MV-4-11 (cell line): ENCODE measurements at regions not wholly inside any gene's neighbourhood (a gene's known extent, or its start where the extent isn't known, plus 50 kb on each side); places are given as distances from the start of the nearest gene placed in this dataset.
A peak's percentile ranks its signal among the peaks of the same experiment; 100 is the strongest.

Experiments used
- DNase-seq: peaks from one replicate; lab custom pipeline; 2025; lab: John Stamatoyannopoulos, UW

DNA sequence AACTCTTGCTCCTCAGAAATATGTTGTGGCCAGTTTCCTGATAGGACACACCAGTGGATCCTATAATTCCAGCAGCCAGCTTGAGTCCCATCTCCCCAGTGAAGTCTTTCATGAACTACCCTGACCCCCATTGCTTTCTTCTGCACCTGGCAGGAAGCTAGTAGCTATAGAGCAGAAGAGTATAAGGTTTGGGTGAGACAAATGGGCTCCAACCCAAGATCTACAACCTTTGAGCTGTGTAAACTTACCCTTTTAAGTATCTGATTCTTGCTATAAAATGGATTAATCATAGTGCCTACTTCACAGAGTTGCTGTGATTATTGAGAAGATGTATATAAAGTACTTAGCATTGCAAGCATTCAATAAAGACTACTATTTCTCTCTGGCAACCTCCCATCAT is 396.9 kb upstream of the CADM1 start:
- DNase-seq: no peak

DNA sequence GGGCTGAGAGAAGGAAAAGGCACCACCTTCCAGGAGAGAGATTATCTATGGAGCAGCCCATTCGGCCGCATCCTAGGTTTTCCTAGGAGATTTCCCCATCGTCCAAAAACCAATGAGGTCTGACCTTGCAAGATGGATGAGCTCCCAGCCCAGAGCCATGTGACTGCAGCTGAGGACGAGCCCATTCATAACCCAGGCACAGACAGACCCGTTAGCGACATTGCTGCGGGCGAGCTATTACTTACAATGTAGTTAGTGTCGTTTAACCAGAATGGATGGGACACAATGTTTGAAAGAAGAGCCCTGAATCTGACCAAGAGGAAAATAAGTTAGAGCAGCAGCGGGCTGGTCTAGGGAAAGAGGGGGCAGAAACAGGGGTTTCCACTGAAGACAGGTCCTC is 395.9 kb upstream of the CADM1 start:
- no peak for DNase-seq

DNA sequence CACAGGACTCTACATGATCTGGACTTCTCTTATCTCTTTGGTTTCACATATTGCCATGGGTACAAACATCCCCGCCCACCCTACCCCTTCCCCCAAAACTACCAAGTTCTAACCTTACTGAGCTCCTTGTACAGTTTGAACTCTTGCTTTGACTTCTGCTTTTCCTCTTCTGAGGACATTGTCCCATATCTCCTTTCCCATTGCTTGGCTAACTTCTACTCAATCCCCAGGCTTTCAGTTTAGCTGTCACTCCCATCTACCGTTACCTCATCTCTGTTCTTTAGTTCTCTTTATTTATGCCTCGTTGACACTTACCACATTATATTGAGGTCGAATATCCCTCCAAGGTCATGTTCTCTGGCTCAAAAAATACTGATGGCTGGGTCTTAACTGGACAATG is 393.5 kb upstream of the CADM1 start:
- peak; percentile 91 for DNase-seq

DNA sequence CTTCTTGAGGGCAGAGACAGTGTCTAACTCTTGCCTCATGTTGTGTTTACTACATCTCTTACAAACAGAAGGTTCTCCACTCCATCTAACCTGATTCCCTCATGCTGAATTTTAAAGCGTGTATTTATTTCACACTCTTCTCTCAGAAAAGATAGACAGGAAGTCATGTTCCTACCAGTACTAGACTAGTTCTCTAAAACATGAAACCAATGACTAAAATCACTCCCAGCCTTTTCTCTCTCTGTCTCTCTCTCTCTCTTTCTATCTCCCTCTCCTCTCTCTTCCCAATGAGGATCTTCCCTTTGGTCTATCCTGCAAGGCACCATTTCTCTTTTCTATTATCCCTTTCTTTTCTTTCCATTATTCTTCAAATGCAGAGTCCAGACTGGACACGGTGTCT is 391.9 kb upstream of the CADM1 start:
- peak; percentile 10 for DNase-seq

DNA sequence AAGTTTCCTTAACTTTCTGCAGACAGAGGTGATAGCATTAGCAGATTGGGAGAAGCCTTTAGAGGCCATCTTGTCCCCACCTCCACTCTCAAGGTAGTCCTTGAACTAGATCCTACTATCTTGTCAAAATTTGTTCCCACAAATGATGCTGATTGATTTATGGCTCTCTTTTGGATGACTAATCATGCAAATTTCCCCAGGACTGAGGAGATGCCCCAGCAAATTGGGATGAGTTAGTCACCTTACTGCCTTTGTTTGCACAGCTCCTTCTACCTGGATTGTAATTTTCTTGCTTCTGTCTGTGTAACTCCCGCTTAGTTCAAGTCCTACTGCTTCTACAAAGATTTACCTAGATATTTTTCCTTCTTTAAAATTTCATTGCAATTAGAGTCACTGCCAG is 391.4 kb upstream of the CADM1 start:
- DNase-seq: no peak

DNA sequence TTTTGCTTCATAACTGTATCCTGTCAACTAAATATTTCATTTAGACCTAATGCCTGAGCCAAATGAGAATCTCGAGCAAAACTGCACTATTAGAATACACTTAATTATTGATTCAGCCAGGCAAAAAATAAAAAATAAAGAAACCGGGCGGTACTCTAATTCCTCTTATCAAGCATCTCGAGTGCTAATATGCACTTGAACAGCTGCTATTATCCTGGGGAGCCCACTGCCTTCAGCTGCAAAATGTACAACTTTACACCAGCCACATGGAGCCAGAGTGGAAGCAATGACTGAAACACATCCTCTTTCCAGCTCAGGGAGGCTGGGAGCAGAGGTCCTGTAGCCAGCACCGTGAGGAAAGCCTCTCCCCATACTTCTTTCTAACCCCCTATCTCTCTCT is 390.0 kb upstream of the CADM1 start:
- no peak for DNase-seq

DNA sequence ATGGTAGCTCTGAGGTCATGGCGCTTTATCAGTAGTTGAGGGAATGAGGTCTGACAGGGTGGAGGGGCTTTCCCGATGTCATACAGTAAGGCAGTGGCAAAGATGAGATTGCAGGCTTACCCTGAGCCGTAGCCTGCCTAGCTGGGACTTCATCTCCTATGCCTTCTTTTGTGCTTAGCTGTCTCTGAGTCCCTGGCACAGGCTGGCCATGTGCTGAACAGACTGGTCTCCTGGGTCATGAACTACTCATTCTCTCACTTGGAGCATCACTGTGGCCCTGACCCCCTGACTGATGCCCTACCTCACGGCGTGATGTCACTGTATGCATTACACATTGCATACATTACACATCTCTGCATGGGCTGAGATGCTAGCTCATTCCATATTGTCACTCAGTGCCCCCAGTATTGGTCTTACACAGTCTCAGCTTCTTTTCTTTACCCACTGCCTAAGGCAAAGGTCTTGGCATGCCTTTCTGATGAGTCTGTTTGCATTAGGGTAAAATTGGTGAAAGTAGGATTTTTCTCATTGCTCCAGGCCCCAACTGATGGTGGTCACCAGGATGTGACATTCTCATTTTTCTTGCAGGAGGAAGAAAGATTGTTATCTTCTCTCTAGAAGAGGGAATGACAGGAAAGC is 389.4 kb upstream of the CADM1 start:
- no peak for DNase-seq

DNA sequence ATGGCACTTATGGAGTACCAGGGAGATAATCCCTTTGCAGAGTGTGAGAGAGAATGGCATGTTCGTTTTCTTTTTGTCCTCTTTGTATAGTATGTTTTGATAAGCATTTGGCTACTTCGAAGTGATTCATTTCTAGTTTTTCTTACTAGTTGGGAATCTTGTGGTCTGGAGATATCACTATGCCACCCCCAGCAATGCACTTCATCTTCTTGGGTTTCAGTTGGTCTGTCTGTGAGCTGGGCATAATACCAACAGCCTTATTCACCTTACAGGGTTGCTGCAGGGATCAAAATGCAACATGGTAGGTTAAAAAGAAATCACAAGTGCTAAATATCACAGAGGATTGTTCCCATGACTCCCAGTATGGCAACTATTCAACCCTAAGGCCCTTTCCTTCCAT is 387.8 kb upstream of the CADM1 start:
- no peak for DNase-seq

DNA sequence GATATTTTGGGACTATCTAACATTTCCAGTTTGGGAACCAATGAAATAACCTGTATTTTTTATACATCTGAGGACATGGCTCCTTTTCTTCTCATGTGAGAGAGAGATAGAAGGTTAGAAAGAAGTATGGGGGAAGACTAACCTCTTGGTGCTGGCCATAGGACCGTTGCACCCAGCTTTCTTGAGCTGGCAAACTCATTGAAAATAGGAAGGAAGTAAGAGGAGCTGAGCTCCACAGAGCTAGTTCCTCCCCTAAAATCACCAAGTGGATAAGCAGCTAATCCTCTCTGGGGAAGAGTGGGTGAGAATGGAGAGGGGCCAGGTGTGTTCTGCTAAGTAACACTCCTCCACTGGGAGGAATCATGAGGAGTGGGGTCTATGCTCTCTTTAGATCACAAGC is 387.4 kb upstream of the CADM1 start:
- DNase-seq: peak; percentile 57

DNA sequence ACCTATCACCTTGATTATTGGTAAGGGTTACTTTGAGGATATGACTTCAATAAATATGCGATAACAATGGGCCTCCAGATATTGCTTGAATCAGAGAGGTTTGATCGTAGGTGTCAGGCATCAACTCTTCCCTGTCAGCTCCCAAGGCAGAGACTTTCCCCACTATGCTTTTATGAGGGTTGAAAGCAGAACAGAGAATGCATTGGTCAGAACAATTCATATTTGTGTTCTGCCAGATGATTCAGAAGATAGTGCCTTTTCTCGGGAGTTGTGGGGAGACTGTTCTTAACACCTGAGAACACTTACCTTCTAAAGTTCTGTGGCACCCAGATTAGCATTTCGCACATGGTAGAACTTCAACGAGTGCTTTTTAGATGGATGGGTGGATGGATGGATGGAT is 386.3 kb upstream of the CADM1 start:
- DNase-seq: no peak

DNA sequence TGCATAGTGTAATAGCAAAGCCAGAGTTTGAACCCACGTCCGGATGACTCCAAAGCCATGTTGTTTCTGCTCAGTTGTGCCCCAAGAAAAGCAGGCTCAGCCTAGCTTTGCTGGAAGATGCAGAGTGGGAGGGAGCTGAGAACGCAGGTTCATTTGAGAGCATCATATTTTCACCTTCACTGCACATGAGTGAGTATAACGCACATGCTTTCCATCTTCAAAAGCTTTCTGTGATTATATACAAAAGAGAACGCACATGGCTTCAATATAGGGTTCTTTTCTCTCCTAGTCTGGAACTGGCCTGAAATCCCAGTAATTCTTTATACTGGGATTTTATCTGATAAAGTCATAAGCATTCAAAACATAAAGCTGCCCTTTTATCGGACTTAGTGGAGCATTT is 385.5 kb upstream of the CADM1 start:
- no peak for DNase-seq

DNA sequence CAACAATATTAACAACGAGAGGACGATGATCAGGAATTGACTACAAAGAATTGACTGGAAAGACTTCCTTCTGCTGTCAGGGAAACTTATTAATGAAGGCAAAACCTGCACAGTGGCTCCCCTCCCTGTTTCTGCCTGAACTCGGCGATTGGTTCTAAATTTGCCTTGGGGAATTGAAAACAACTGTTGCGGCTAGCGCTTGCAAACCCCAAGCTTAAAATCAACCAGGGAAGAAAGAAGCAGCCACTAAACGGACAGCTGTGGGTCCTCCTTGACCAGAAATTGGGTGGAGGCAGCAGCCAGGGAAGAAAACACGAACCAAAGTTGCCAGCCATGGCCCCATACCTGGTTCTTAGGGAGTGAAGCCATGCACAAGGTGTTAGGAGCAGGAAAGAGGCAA is 383.5 kb upstream of the CADM1 start:
- peak; percentile 87 for DNase-seq

DNA sequence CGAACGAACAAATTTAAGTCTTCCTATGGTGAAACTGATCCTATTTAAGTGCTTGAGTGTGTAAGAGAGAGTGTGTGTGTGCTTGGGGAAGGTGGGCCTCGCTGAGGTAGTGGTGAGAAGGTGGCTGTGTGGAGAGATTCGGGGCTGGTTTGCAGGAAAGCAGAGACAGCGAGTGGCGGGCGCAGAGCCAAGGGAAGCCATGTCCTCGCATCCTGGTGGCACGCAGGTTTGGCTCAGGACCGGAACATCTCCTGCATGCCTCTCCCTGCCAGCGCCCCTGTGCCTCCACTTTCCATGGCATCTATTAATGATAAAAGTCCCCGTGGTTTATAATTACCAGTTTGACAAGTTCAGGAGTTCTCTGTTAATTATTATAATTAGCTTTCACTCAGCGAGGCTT is 383.1 kb upstream of the CADM1 start:
- DNase-seq: no peak

DNA sequence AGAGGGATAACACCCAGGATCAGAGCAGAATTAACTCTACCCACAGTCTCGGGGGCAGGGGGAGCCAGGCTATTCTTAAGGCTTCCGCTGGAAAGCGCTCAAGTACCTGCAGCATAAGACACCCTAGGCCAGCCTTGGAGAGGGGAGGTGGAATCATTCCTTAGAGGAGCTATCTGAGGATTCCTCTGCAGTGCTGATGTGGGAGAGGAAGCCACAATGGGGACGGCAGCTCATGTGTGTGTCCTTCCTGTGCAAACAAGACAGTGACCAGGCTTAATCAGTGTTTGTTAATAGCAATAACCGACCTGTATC is 382.2 kb upstream of the CADM1 start:
- no peak for DNase-seq

DNA sequence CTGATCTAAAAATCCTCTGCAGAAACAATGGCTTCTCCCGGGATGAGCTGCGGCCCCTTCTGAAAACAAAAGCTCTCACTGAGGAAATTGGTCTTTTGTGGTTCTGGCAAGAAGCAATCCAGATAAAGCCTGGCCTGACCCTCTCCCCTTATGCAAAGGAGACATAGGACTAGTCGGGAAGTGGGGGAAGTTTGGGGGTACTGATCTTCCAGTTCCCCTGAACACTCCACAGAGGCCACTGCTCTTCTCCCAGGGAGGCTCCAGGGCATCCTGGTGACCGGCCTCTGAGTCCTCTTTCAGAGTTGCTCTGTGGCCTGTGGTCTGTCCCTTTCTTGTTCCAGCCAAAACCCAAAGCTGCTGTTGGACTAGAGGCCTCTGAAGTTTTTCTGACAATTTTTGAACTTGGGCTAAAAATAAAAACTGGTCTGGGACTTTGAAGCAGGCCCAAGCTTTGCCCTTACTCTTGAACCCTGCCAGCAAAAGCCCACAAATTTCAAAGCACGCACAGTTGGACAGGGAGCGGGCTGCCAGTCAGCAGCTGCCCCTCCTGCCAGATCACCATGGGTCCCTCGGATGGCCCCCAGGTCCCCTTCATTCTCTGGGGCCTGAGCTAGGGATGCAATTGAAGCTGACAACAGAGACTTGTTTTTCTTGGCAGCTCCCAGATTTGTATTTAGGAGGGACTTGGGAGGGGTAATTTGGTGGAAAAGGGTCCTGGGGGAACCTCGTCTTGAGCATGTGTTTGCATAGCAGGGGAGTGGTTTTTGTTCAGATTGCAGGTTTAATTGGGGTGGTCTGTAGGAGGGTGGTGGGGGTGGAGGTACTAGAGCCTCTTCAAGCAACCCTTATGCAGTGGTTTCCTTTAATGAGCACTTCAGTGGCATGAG is 381.6 kb upstream of the CADM1 start:
- no peak for DNase-seq

DNA sequence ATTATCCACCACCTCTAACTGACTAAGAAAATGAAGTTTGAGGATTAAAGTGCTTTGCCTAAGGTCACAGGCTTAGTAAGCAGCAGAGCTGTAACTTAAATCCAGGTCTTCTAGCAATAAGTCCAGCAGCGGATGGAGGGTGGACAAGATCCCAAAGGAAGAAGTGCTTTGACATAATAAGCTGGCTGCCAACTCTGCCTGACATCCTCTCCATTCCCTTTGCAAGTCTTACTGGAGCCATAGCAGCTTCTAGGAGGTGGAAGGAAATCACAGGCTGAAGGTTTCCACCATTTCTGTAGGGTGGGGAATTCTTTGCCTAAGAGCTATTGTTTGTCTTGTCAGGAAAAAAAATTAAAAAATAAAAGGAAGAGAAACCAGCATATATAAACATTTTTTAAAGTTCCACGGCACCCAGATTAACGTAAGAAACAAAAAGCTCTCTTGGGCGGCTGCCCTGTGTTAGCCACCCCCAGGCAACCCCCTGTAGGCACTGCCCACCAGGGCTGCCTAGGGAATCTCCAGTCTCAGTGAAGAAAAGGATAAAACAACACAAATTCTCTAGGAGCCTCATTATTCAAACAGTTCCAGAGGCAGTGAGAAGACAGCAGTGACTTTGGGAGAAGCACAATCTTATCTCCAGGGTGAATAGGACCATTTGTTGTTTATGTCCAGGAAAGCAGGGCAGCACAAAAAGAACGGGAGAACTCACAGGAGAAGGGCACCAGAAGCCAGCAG is 380.8 kb upstream of the CADM1 start:
- no peak for DNase-seq

DNA sequence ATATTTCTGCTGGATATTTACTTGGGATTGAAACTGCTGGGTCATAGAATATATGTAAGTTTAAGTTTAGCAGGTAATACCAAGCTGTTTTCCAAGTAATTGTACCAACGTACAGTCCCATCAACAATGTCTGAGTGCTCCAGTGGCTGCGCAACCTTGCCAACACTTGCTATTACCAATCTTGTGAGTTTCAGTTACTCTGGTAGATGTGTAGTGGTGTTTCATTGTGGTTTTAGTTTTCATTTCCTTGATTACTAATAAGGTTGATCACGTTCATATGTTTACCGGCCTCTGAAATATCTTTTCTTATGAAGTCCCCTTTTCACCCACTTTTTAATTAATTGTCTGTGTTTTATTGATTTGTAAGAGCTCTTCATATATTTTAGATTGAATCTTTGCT is 370.6 kb upstream of the CADM1 start:
- peak; percentile 36 for DNase-seq

DNA sequence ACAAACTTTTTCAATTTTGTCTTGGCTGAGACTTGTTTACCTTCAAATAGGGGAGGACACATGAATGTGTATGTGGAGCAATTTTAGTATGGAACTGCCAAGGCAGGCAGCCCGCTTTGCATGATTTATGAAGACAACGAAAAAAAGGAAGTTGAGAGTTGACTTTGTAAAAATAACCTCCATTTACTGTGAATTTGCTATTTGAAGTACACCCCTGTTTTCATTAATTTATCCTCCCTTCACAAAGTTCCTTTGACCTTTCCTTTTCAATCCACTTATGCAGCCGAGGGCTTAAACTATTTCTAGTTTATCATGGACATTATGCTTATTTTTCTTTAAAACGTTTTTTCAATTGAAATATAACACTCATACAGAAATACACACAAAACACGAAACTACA is 369.6 kb upstream of the CADM1 start:
- DNase-seq: peak; percentile 89

DNA sequence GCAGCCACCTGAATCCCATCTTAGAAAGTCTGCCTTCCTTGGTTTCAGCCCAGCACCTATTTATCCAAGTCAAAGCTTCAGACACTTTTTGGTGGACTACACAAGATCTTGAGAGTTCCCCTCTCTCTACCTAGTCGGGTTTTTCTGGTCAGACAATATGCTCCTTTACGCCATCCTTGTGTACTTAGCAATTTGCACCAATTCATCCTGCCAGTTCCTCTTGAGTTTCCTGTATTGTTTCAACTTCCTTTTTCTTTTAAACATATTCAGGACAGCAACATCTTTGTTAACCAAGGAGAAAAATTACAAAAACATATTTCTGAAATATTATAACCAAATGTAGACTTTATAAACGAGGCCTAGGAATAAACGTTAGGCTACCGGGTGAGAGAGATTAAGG is 368.2 kb upstream of the CADM1 start:
- peak; percentile 82 for DNase-seq

DNA sequence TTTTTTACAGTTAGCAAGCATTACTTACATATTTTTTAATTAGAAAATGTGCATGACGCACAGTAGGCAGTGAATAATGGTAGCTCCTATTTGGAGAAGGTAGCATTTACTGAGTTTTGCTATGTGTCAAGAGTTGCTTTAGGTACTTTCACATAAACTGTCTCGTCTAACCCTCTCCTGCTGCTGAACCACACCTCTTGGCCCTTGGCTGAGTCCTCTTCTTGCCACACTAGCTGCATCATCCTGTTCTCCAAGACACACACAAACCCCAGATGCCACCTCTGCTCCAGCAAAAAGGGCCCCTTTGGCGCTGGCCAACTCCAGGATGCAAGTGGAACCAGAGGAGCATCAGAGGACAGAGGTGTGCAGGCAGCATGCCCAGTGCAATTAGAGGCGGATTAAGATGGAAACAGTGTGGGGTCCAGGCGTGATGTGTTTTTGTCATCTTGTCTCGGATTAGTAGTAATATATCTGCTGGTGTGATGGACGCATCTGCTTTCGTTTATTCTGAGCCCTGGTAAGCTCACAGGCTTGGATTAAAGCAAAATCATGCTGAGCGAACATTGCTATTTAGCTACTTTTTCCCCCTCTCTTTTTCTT is 367.0 kb upstream of the CADM1 start:
- DNase-seq: no peak

DNA sequence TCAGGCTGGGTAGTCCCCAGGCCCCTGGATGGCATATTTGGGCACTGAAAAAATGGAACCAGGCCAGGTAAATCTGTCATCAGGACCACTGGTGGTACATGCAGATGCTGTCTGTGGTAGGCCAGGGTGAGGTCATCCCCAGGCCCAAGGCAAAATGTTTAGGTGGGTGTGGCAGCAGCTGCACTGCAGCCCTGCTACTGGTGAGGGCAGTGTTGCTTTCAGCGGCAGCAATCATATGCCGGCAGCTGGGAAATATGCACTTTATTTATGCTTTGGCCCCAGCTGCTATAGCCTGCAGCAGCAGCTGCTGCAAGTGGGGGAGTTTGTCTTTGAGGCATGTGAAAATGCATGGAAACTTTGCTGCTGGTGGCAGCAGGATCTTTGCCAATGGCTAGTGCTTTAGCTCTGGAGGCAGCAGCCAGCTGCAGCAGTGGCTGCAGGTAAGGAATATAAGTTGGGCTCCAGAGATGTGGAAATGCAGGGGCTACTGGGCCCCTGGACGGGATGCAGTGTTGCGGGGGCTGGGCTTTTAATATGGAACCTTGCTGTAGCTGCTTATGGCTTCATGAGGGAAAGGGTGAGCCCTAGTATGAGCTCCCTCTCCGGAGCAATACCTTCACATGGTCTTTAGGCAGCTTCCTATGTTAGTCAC is 365.7 kb upstream of the CADM1 start:
- DNase-seq: peak; percentile 78

DNA sequence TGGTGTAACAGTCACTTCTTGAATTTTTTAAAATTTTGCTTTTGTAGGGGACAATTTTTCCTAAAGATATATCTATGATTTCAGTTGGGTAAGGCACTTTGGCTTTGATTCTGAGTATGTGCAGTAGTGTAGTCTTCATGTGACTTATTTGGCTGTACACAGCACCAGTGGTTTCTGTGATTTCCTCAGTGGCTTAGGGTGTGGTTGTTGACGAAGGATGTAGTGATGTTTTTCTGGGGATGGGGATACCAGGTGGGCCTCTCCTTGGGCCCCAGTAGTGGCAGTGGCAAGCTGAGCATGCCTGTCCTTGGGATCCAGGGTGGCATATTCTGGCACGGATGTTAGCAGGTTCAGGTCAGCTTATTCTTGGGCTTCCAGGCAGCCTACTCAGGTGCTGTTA is 364.9 kb upstream of the CADM1 start:
- no peak for DNase-seq
